ENCODE measurements at regions not wholly inside any gene's neighbourhood (a gene's known extent, or its start where the extent isn't known, plus 50 kb on each side); places are given as distances from the start of the nearest gene placed in this dataset.
A peak's percentile ranks its signal among the peaks of the same experiment; 100 is the strongest.
"Not testable (repeated sequence)": the region's sequence is repeated elsewhere in the genome, so short reads cannot be mapped to it uniquely, and the experiment has no call there.

DNA sequence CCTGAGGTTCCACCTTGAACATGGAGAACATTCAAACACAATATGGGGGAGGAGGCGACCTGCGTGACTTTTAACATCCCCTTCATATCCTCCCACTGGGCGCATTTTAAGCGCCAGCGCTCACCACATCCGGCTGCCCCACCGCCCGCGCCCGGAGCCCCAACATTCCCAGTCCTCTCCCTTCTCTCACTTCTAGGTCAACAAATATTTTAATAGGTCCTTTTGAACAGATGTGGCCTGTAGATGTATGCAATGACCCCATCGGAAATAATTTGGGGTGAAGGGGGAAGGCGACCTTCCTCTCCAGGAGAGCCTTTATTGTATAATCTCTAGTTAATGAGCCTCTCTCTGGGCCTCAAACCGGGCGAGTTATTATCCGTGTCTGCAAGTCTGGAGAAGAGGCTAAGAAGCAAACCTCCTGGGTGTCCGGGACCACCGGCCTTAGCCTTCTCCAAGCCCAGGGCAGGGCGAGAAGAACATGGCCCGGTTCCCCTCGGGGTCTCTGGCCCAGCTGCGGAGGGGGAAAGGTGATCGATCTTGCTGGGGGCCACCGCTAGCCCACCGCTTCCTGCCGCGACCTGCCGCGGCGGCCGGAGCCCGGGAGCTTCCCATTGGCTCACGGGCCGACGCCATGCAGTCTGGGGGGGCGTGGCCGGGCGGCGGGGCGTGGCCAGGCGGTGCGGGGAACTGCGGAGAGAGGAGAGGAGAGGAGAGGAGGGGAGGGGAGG, 83.2 kb upstream of the HMGA2 start:
- DNase-seq = peak; percentile 88

GRCh38 chr12:65741656-65742017, 82.6 kb upstream of the HMGA2 start:
- DNase-seq = peak; percentile 65

DNA sequence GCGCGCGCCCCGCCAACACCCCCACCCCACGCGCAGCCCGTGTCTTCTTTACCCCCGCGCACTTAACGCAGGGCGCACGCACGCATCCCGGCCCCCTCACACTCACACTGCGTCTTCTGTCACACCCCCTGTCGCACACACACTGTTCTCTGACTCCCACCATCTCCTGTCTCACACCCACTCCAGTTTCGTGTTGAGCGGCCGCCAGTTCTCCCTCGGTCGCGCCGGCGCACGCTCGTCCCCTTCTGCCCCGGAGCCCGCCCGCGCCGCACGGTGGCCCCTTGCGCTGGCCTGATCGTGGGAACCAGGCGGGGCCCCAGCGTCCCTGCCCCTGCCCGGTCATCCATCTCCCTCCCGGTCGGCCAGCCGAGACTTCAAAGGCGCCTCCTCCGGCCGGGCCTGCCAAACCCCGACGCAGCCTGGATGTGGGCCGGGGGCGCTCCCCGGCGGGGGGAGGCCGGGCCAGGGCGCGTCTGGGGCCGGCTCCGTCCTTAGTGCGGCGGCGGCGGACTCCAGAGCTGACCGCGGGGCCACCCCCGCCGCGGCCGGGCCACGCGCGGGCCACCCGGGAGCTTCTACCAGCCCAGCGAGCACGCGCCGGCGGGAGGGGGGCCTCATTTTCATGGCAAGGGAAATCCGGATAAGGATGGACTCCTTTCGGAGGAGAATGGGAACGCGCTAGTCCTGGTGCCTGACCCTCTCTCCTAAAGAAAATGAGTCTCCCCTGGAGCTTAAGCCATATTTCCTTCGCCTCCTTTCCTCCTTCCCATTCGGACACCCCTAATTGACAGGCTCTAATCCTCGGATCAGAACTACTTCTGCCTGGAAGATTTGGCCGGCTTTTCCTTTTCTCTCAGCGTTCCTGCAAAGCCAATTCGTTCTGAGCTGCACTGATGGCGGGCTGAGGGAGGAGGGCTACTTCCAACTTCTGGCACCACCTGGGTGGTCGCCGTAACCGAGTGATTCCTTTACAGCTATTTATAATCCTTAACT, 82.0 kb upstream of the HMGA2 start:
- DNase-seq = peak; percentile 61

- not testable (repeated sequence) for DNase-seq
Observed at GRCh38 chr12:65744236-65744840, 79.9 kb upstream of the HMGA2 start.

GRCh38 chr12:65747338-65747737, 76.9 kb upstream of the HMGA2 start:
- no peak for DNase-seq

DNA sequence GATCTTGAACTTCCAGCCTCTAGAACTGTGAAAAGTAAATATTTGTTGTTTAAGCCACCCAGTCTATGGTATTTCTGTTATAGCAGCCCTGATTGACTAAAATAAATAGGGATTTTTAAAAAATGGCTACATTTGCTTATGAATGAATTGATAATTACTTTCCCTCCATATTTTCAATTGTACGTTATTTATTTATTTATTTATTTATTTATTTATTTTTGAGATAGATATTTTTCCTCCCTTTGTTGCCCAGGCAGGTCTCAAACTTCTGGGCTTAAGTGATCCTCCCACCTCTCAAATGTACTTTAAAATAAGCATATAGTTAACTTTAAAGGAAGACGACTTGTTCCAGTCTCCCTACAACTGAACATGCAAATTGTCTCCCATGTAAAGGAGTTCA, 76.0 kb upstream of the HMGA2 start:
- no peak for DNase-seq

- no peak for DNase-seq
Observed at GRCh38 chr12:65754290-65754689, 70.0 kb upstream of the HMGA2 start.

GRCh38 chr12:65754744-65755595, 69.3 kb upstream of the HMGA2 start:
- no peak for DNase-seq

GRCh38 chr12:65755596-65755978, 68.7 kb upstream of the HMGA2 start:
- DNase-seq = peak; percentile 1

GRCh38 chr12:65756267-65756666, 68.0 kb upstream of the HMGA2 start:
- DNase-seq = no peak

DNA sequence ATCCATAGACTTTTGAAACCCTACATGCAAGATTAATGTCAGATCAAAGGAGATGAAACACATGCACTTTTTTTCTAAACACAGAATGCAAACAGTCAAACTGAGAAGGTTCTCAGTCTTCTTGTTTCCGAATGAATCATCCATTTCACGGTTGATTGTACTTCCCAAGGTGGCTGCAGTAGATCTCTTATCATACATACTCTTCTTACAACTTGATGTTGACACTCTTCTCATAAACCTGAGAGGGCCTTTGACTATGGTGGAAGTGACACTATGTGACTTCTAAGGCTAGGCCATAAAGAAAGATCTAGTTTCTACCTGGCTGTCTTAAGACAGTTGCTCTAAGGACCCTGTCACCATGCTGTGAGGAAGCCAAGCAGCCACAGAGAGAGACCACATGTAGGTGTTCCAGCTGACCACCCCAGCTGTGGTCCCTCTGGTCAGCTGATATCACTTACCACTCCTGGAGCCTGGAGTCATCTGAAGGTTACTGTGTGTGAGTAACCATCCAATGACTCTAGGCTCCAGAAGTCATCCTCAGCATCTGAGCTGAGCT, 67.2 kb upstream of the HMGA2 start:
- peak; percentile 4 for DNase-seq

- DNase-seq = no peak
Observed at GRCh38 chr12:65758401-65758800, 65.9 kb upstream of the HMGA2 start.

- DNase-seq = no peak
Observed at GRCh38 chr12:65759735-65760134, 64.5 kb upstream of the HMGA2 start.

DNA sequence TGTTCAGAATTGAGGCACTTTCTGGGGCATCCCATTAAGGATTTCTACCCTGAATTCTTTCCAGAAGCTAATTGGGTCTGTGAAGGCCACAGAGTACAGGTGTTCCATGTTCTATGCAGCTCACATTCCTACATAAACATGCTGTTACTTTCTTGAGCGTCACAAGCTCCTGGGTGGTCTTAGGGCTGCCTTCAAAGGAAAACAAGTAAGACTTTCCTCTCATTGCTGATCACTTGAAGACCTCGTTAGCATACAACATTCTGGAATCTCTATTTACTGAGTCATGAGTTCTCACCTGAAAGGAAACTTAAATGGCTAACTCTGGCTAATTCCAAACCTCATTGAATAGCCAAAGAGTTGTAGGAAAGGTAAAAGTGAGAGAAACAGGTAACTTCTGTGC, 63.0 kb upstream of the HMGA2 start:
- no peak for DNase-seq

DNA sequence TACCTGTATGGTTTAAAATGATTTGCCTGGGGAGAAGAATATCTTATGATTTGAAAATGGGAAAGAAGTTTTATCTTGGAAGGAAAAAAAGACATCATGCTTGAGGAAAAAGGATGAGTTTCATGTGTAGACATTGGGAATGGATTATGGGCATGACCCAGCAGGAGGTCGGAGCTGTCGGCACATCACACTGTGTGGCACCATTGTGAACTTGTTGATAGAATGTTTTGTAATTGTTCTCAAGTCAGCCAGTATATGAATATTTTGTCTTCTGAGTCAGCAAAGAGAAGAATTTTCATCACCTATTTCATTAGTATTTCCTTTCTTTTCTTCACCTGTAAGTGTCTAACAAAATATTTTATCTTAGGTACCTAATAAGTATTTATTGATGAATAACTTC, 60.0 kb upstream of the HMGA2 start:
- DNase-seq = no peak

DNA sequence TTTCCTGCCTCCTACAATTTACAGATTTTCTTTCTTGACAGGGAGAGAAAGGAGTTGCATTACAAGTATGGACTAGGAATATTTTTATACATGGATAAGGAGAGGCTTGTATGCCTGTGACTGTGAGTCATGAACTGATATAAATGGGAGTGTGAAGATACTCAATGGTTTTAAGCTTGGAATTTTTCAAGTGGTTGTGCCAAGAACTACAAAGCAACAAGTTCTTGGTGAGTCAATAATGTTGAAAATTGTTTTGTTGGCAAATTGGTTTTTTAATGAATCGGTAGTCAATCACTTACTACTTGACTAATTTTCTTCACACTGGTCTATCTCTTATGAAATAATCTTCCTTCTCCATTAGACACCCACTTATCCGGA, 58.9 kb upstream of the HMGA2 start:
- peak; percentile 65 for DNase-seq

DNA sequence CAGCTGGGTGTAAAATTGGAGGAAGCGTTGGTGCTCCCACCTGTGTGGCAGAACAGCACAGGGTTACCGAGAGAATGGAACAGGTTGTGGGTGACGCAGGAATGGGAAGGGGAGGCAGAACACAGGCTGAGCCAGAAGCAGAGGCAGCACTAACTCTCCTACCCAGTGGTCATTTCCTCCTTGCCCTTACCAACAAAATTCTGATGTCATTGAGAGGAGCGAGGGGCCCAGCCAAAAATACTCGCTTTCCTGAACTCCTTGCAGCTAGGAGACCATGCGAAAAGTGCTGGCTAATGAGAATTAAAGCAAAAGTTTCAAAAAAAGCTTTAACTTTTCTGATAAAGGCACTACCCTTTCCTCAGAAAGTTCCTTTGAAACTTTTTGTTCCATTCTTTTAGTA, 54.4 kb upstream of the HMGA2 start:
- DNase-seq = no peak
